ENCODE measurements at regions not wholly inside any gene's neighbourhood (a gene's known extent, or its start where the extent isn't known, plus 50 kb on each side); places are given as distances from the start of the nearest gene placed in this dataset.

- TF ChIP-seq, protein P1, sequence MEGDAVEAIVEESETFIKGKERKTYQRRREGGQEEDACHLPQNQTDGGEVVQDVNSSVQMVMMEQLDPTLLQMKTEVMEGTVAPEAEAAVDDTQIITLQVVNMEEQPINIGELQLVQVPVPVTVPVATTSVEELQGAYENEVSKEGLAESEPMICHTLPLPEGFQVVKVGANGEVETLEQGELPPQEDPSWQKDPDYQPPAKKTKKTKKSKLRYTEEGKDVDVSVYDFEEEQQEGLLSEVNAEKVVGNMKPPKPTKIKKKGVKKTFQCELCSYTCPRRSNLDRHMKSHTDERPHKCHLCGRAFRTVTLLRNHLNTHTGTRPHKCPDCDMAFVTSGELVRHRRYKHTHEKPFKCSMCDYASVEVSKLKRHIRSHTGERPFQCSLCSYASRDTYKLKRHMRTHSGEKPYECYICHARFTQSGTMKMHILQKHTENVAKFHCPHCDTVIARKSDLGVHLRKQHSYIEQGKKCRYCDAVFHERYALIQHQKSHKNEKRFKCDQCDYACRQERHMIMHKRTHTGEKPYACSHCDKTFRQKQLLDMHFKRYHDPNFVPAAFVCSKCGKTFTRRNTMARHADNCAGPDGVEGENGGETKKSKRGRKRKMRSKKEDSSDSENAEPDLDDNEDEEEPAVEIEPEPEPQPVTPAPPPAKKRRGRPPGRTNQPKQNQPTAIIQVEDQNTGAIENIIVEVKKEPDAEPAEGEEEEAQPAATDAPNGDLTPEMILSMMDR (IDR thresholded peaks at IDR 0.05) = no peak
- TF ChIP-seq POLR2A (IDR thresholded peaks at IDR 0.05) (no peak), EP300 (IDR thresholded peaks at IDR 0.05) (no peak)
Measured at GRCh38 chr10:2471811-2472210, 595.5 kb upstream of the PFKP start.
